ENCODE measurements at regions not wholly inside any gene's neighbourhood (a gene's known extent, or its start where the extent isn't known, plus 50 kb on each side); places are given as distances from the start of the nearest gene placed in this dataset.

DNA sequence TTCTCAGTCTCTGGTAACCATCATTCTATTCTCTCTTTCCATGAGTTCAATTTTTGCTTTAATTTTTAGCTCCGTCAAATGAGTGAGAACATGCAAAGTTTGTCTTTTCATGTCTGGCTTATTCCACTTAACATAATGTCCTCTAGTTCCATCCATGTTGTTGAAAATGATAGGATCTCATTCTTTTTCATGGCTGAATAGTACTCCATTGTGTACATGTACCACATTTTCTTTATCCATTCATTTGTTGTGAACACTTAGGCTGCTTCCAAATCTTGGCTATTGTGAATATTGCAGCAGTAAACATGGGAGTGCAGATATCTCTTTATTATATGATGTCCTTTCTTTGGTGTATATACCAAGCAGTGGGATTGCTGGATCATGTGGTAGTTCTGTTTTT lies 145.4 kb upstream of the E2F7 start:
- DNase-seq (ENCODE audit: low read depth): no peak
- no peak overlapping the region for H3K4me3 ChIP-seq (ENCODE audit: low read depth, low read length)

GRCh38 chr12:77204083-77204482 lies 138.7 kb upstream of the E2F7 start:
- no peak for DNase-seq (ENCODE audit: low read depth)
- no peak overlapping the region for H3K4me3 ChIP-seq (ENCODE audit: low read depth, low read length)

DNA sequence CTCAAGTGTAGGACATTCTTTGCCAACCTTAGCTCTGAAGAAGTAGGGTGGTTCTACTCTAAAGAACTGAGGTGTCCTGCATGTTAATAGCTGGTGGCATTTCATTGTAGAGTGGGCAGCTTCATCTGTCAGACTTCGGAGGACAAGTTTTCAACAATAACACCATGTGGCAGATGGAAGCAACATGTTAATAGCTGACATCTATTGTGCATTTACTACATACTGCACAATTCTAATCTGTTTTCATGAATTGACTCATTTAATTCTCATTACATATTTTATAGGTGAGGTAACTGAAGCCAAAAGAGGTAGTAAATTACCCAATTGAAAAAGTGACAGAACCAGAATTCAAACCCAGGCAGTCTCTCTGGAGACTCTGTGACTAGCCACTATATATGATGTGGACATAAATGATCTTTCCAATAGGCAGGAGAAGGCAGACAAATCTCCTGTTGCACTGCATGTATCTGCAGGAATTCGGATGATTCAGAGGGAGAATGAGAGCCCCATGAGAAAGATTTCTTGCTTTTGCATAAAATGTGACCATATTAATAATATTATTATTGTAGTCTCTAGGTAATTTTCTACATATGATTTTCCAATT lies 137.2 kb upstream of the E2F7 start:
- DNase-seq (ENCODE audit: low read depth): no peak
- no peak overlapping the region for H3K4me3 ChIP-seq (ENCODE audit: low read depth, low read length)

GRCh38 chr12:77189901-77190416 lies 124.6 kb upstream of the E2F7 start:
- DNase-seq (ENCODE audit: low read depth): peak; percentile 88

GRCh38 chr12:77189458-77189857 lies 124.1 kb upstream of the E2F7 start:
- DNase-seq (ENCODE audit: low read depth): peak; percentile 87

More at GRCh38 chr12:77189901-77190416, 124.6 kb upstream of the E2F7 start:
- H3K4me3 ChIP-seq (ENCODE audit: low read depth, low read length): no peak overlapping the region

DNA sequence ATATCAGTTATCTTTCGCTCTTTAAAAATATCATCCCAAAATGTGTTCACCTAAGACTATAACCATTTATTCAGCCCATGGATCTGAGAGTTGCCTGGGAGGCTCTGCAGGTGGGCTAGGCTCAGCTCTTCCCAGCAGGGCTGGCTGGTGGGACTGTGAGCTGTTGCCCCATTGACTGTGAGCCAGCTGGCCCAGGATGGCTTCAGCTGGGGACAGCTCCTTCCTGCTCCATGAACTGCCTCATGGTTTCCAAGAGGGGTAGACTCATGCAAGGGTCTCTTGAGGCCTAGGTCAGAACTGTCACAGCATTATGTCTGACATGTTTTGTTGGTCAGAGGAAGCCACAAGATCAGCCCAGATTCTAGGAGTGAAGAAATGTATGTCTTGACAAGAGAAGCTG lies 114.1 kb upstream of the E2F7 start:
- no peak overlapping the region for H3K4me3 ChIP-seq (ENCODE audit: low read depth, low read length)

More at GRCh38 chr12:77189458-77189857, 124.1 kb upstream of the E2F7 start:
- H3K4me3 ChIP-seq (ENCODE audit: low read depth, low read length): no peak overlapping the region

DNA sequence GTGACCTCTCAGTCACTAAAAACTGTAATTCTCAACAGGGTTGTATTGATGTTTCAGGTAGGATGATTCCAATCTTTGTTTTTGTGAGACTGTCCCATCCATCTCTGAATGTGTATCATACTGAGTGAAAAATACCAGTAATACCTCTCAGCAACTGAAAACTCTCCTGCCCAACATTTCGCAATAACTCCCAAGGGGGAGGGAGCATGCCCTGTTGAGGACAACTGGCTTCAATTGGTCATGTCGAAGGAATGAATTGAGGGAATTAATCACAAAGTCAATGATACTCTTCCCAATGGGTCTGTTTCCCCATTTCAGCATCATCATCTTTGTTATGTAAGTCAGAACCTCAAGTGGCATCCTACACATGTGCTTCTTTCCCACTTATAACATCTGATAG lies 102.4 kb upstream of the E2F7 start:
- no peak for DNase-seq (ENCODE audit: low read depth)
- H3K4me3 ChIP-seq (ENCODE audit: low read depth, low read length): no peak overlapping the region

More for the DNA sequence above, 114.1 kb upstream of the E2F7 start:
- DNase-seq (ENCODE audit: low read depth): no peak

GRCh38 chr12:77166696-77167095 lies 101.3 kb upstream of the E2F7 start:
- H3K4me3 ChIP-seq (ENCODE audit: low read depth, low read length): no peak overlapping the region
- no peak for DNase-seq (ENCODE audit: low read depth)

GRCh38 chr12:77163074-77164038 lies 98.0 kb upstream of the E2F7 start:
- H3K4me3 ChIP-seq (ENCODE audit: low read depth, low read length): no peak overlapping the region
- no peak for DNase-seq (ENCODE audit: low read depth)

DNA sequence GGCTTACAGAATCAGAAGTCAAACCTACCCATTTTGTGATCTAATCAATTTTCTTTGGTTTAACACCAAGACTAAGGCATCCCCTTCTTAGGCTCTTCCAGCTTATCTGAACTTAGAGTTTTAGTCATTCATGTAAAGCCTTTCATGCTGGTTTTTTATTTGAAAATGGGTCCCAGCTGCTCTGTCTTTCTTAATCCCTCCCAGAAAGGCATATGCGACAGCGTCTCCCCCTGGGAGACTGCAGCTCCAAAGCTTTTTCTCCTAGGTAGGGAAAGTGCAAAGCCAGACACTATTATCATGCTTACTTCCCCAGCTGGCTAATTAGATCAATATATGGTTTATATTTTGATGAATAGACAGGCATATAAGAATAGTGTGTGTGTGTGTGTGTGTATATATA lies 96.6 kb upstream of the E2F7 start:
- no peak overlapping the region for H3K4me3 ChIP-seq (ENCODE audit: low read depth, low read length)
- no peak for DNase-seq (ENCODE audit: low read depth)

- H3K4me3 ChIP-seq (ENCODE audit: low read depth, low read length): no peak overlapping the region
- DNase-seq (ENCODE audit: low read depth): no peak
These were observed 95.6 kb upstream of the E2F7 start for GRCh38 chr12:77160931-77161330.

- no peak overlapping the region for H3K4me3 ChIP-seq (ENCODE audit: low read depth, low read length)
- no peak for DNase-seq (ENCODE audit: low read depth)
These were observed 88.3 kb upstream of the E2F7 start for GRCh38 chr12:77153706-77154105.

GRCh38 chr12:77152623-77153193 lies 87.3 kb upstream of the E2F7 start:
- H3K4me3 ChIP-seq (ENCODE audit: low read depth, low read length): no peak overlapping the region
- peak; percentile 25 for DNase-seq (ENCODE audit: low read depth)

GRCh38 chr12:77151030-77151429 lies 85.7 kb upstream of the E2F7 start:
- no peak overlapping the region for H3K4me3 ChIP-seq (ENCODE audit: low read depth, low read length)
- no peak for DNase-seq (ENCODE audit: low read depth)

GRCh38 chr12:77133566-77133965 lies 68.2 kb upstream of the E2F7 start:
- no peak overlapping the region for H3K4me3 ChIP-seq (ENCODE audit: low read depth, low read length)
- DNase-seq (ENCODE audit: low read depth): no peak

DNA sequence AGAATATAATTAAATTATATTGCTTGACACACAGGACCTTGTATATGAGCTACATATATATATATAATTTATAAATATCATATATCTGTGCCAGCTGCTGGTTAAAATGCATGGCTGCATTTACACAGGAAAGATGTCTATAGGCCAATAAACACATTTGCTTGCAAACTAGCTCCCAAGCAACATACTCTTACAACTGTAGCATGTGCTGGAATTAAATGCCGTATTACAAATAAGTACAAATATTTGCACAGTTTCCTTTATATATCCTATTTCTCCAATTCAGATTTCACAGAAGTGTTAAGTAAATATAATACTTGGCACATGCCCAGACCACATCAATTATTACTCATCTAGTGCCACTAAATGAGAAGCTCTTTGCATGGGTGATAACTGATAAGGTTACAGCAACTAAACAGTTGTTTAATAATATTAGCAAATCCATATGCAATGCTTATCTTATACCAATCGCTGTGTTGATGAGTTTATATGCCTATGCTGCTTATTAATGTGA lies 66.7 kb upstream of the E2F7 start:
- DNase-seq (ENCODE audit: low read depth): no peak

GRCh38 chr12:77130193-77130592 lies 64.8 kb upstream of the E2F7 start:
- peak; percentile 58 for DNase-seq (ENCODE audit: low read depth)
- no peak overlapping the region for H3K4me3 ChIP-seq (ENCODE audit: low read depth, low read length)

More for the DNA sequence above, 66.7 kb upstream of the E2F7 start:
- no peak overlapping the region for H3K4me3 ChIP-seq (ENCODE audit: low read depth, low read length)

DNA sequence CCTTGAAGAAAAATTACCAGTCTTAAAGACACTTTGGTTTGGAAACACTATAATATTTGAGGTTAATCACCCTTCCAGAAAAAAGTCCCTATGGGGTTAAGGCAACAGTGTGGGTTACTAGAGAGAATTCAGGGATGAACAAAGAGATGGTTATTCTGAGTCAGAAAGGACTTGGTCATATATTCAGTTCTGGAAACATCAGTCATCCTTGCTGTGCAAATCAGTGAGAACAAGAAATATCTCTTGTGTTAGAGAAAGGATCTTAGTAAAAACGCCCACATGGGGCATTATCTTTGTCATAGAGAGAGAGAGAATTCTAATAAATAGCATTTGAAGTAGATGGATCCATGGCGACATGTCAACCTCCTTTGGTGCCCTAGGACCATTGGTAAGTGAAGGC lies 59.4 kb upstream of the E2F7 start:
- peak; percentile 87 for DNase-seq (ENCODE audit: low read depth)
- no peak overlapping the region for H3K4me3 ChIP-seq (ENCODE audit: low read depth, low read length)

GRCh38 chr12:77122661-77123060 lies 57.3 kb upstream of the E2F7 start:
- no peak overlapping the region for H3K4me3 ChIP-seq (ENCODE audit: low read depth, low read length)
- DNase-seq (ENCODE audit: low read depth): no peak

DNA sequence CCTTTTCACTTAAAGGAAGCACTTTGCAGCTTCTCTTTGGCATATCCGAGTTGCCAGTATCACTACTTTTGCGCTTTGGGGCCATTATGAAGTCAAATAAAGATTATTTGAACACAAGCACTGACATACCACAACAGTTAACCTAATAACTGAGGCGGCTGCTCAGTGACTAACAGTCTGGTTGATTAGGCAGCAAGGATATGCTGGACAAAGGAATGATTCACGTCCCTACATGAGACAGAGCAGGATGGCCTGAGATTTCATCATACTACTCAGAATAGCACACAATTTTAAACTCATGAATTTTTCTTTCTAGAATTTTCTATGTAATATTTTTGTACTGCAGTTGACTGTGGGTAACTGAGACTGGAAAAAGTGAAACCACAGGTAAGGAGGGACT lies 56.9 kb upstream of the E2F7 start:
- H3K4me3 ChIP-seq (ENCODE audit: low read depth, low read length): no peak overlapping the region
- DNase-seq (ENCODE audit: low read depth): peak; percentile 94
